GM18870 (cell line): ENCODE measurements at regions not wholly inside any gene's neighbourhood (a gene's known extent, or its start where the extent isn't known, plus 50 kb on each side); places are given as distances from the start of the nearest gene placed in this dataset.

ENCODE experiments used
- ATAC-seq: cut with Tn5 transposase; IDR thresholded peaks from one replicate; pipeline ENCODE4 v1.9.1; 2021; ENCODE audit warnings: moderate library complexity; ENCODE audit not compliant: unreplicated experiment

- no peak for ATAC-seq
Measured at GRCh38 chr2:59312029-59312428, 1070.9 kb upstream of the FANCL start.

- no peak for ATAC-seq
Measured at GRCh38 chr2:59308108-59308507, 1067.0 kb upstream of the FANCL start.

DNA sequence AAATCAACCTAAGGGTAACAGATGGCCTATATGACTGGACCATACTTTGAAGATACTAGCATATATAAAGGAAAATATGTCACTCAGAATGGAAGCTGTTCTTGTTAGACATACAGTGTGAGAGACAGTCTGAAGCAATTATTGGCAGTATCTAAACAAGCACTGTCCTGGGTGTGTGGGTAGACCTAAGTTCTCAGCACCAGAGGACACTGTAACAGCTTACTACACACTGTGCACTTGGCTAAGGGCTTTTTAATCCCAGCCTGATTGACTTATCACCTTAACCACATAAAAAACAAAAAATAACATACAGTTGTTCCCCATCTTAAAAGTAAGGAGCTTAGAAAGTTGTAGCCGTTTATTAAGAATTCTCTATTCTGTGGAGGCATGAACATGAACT lies 1066.1 kb upstream of the FANCL start:
- no peak for ATAC-seq

DNA sequence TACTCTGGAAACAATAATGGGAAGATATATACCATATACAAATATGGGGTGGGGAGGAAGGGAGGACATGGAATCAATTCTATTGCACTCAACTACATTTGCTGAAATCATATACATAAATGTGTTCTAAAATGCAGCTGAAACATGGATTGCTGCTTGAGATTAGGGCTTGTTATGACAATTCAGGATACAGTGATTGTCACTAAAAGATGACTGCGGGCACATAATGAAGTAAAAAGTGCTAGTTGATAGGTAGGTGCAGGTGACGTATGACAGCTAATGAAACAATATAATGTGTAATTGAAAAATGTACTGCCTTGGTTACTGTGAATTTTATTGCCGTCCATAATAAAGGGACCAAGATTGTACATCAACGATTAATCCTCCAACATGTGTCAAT lies 1062.1 kb upstream of the FANCL start:
- no peak for ATAC-seq

GRCh38 chr2:59302683-59303082 lies 1061.6 kb upstream of the FANCL start:
- ATAC-seq: no peak

GRCh38 chr2:59301466-59302402 lies 1060.6 kb upstream of the FANCL start:
- peak; percentile 45 for ATAC-seq

DNA sequence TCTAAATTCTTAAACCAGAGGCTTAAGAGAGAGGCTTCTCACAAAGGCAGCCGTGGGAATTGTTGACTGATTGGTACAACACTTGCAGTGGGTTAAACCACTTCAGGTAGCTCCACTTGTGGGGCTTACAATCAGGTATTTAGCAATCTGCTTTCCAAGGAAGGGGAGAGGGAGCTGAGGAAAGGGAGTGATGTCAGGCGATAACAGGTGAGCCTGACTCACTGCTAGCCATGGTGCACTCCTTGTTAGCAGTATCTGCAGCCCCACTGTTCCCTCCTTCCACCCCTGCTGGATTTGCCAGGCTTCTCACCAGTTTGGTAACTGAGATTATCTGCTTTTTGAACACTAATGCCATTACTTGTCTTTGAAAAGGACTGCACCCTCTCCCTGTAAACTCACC lies 1056.7 kb upstream of the FANCL start:
- ATAC-seq: no peak

DNA sequence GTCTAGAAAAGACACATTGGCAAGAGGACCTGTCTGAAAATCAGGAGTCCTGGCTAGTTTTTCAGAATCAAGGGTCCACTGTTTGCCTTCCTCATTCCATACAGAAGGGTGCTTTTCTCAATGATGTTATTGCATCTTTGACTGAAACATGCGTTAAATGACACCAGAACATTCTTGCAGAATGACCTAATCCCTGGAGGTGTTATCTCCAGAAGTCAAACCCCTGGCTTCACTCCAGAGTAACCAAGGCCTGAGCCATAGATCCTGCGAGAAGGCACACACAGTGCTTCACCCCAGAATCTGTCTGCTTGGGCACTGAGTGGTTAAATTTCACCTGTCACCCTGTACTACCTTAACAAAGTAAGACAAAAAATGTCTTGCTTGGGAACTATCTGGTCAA lies 1055.2 kb upstream of the FANCL start:
- ATAC-seq: no peak

DNA sequence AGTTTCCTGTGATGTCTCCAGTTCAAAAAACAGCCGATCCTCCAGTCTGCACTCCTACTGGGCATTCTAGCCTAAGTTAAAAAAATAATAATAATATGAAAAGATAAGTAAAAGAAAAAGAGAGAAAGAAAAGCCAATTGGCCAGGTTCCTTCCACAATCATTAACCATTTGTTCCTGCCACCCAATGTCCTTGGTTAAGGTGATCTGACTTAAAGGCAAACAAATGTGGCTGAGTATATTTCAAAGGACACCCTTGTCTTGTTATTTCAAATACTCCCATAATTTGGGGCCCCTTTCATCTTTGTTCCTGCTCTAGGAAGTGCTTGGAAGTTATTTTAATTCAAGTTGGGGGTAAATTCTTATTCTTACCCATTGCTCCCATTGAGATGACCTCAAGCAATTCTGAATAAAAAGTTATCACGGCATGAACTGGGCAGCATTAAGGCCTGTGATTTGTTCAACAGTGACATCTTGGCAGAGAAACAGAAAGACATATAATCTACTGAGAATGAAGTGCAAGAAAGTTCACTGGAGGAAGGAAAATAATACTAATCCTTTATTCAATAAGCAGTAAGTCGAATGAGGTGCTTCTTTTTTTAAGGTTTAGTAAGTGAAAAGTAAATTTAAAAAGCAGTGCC lies 1054.5 kb upstream of the FANCL start:
- ATAC-seq: no peak

DNA sequence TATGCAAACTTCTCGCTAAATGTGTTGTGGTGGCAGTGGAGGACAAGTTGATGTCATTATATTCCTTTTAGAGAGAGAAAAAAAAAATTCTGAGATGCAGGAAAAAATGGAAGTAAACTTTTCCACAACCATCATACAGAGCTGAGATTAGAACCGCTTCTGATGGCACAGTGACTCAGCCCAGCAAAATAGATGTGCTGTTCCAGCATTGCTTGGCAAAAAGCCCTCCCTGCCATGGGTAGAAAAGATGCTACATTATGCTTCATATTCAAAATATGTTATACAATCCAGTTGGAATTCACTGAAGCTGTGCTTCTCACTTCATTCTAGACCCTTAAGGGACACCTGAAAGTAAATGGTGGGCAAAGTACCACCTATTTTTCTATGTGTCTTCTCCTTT lies 1047.6 kb upstream of the FANCL start:
- ATAC-seq: no peak

DNA sequence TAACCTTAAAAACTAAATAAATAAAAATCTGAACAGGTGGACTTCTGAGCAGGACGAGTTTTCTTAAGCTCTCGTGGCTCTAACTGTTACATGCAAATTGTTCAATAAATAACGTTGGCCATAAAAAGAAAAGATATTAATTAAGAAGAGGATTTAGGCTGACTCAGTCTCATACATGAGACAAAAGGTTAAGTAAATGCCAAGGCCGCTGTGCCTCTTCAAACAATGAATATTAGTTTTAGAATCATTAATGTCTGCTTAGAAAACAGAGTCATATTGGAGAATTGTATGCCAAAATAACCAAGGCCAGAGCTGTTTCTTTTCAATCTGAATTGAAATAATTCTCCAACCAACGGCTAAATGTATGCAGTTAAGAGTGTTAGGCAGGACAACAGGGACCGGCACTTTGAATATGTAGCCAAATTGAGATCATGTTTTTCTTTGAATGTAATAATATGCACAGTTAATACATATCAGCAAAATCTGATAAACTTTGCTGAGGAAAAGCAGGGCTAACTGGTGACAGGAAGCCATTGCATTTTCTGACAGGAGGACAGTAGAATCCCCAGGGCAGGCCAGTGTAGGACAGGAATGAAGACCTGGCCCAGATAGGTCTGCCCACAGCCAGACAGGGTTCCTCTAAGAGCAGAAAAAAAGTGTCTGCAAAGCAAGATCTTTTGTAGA lies 1041.4 kb upstream of the FANCL start:
- no peak for ATAC-seq

DNA sequence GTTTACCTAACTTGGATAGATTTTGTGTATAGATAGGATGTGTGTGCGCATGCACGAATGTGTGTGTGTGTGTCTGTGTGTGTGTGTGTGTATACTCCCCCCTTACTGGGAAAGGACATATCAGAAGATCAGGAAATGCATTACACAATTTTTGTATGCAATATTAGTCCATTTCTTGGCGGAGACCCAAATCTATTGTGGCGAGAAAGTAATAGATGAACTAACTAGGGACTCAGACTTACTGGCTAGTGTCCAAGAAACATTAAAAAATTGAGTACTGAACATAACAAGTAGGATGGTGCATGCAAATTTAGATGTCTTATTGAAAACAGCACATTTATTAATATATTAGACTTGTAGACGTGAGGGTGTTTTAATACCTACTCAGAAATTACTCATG lies 1036.5 kb upstream of the FANCL start:
- no peak for ATAC-seq

DNA sequence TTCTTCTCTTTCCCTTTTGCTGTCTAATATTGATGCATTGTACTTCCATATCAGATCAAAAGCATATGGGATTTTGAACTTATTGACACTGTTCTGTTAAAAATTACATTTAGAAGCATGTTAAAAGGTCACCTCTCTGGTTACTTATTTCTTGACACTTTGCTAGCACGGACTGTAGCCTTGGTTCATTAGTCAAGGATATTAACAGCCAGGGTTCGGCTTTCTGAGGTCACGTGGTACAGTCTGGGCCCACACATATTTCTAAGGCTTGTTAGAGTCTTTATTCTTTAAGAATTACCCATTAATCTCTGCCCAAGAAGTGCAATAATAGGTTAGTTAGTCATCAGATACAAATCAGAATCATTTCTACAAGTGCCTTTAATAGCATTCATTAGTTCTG lies 1035.8 kb upstream of the FANCL start:
- no peak for ATAC-seq

DNA sequence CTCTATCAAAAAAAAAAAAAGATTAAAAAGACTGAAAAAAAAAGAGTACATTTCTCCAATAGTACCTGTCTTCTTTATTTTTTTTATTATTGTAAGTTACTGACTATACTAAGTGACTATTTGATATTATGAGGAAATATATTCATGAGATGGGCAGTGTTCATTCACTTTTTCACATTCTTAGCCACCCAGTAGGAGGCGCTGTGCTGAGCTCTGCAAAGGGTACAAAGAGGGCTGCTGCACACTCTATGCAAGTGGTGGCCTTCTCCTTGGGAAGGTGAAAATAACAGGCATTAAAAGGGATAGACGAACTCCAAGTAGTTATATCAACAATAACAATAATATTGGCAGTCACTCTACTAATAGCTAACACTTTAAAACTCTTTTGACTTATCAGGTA lies 1034.9 kb upstream of the FANCL start:
- ATAC-seq: no peak

GRCh38 chr2:59266453-59266852 lies 1025.3 kb upstream of the FANCL start:
- no peak for ATAC-seq

DNA sequence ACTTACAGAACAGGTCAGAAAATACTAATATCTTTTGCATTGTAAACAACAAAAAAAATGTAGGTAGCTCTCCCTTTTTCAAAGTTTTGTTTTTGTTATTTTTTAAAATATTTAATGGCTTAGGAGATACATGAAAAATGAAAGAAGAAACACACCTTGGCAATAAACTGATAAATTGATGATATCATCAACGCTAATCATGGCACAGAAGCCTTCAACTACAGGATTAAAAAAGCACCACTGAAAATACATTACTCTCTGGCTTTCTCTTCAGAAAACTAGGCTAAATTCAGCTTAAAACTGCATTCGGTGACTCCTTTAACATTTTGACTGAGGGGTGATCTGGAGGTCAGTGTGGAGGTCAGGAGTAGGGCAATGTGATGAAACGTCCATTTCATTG lies 1018.8 kb upstream of the FANCL start:
- no peak for ATAC-seq

- ATAC-seq: no peak
Measured at GRCh38 chr2:59256290-59256689, 1015.2 kb upstream of the FANCL start.

DNA sequence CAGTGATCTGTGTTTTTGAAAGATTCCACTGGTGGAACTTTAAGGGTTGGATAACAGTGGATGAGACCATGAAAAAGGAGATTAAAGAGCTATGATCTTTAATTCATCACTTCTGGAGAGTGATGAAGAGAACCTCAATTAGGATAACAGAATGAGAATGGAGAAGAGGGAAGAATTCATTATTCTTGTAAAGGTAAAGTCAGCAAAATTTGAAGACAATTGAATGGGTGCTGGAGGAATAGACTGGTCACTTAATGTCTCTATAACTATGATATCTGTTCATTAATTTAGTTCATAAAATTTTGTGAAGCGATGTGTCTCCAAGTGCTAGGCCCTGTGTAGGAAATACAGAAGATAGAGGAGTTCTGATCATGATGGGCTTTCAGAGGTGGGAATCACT lies 1013.2 kb upstream of the FANCL start:
- ATAC-seq: no peak

DNA sequence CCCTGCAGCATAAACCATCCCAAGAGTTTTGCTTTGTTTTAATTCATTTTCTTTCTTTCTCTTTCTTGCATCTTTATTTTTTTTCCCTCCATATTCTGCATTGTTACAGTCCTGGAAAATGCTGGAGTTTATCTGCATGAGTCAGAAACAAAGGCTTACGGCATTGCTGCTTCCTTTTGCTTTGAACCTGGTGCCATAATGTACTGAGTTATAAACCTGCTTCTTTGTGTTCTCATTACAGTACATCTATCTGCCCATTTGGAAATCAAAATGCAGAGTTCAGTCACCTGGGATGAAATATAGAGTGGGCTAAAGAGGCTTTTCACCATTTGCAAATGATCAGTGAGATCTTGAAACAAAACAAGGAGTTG lies 1009.2 kb upstream of the FANCL start:
- ATAC-seq: no peak

DNA sequence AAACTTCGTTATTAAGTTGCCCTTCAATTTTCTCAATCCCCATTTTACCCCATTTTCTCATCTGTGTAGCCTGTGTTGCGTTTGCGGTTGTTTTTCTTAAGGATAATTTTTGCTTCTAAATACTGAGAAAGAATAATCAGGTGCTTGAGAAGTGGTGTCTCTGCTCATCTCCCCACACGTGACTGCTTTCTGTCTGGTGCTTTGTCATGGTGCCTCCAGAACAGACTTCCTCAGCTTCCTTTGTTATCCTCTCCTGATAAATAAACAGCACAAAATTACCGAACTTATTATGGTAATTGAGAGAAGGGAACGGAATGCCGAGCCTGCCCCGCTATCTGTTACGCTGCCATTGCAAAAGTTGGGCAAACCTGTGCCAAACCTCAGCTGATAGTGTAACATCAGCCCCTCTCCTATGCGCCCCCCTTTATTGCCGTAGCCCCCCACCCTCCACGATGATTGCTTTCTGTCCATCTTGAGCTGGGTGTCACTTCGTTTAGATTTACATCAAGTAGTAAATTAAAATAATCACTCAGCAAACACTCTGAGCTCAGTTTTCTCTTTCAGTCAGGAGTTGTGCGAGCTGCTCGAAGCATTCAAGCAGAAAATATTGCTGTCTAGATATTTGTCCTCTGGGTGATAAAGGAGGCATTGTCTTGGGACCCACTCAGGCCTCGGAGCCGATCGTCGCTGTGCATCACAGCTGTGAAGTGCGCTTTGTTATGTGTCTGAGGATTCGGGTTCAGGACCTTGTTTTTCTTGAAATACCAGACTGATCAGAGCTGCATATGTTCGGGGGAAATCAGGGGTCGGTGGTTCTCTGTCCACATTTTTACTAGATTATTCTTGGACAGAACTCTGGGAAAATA lies 1008.5 kb upstream of the FANCL start:
- ATAC-seq: no peak

GRCh38 chr2:59239146-59239545 lies 998.0 kb upstream of the FANCL start:
- no peak for ATAC-seq
